NCI-H524 (cell line): ENCODE measurements at regions not wholly inside any gene's neighbourhood (a gene's known extent, or its start where the extent isn't known, plus 50 kb on each side); places are given as distances from the start of the nearest gene placed in this dataset.
"Not testable (repeated sequence)": the region's sequence is repeated elsewhere in the genome, so short reads cannot be mapped to it uniquely, and the experiment has no call there.

ENCODE experiments used
- DNase-seq, 2 experiments: peaks; one replicate each; lab custom pipeline; 2025; lab: John Stamatoyannopoulos, UW

DNA sequence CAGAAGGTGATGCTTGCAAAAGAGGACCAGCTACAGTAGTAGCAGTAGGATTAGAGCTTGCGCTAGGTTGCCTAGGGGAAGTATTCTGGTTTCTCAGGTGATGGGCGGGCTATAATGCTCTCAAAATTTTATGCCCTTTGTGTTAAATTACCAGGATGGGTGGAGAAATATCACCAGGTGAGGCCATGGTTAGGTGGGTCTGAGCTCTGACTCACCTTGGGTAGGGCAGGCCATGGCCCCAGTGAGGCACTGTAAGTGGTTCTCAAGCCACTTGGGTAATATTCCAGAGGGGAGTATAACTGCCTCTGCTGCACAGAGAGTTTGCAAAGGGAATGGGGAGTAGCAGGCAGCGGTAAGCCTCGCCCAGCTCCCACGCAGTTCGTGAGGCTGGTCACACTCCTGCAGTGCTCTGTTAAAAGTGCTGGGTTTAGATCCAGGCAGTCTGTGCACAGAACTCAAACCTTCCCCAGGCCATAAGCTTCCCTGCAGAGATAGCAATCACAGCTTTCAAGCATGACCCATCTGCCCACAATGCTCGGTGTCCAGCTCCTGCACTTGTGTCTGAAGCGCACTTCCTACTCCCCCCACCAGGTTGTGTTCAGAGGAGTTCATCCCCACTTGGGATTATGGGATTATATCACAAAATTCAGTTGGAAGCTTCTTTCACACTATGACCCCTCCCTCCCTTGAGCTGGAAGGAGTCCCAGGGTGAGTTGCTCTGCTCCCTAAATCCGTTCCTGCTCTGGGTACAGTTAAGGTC is 575.0 kb downstream of the CHSY3 start:
- peak; percentile 40 to 71 for DNase-seq

DNA sequence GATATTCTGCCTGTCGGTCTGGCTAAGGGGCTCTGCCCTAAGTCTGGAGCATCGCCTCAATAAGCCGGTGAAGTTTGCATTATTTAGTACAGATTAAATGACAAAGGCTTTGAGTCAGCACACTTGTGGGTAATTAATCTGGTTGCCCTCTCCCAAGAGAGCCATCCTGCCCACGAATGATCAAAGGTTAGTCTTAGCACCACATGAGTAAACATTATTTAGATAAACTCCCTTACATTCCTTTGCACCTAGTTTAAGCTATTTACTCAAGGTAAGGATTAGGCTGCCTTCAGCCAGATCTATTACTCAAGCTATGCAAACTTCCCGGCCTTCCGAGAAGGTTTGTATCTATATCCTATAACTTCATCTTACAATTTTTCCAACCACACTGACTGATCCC is 572.1 kb downstream of the CHSY3 start:
- no peak for DNase-seq

DNA sequence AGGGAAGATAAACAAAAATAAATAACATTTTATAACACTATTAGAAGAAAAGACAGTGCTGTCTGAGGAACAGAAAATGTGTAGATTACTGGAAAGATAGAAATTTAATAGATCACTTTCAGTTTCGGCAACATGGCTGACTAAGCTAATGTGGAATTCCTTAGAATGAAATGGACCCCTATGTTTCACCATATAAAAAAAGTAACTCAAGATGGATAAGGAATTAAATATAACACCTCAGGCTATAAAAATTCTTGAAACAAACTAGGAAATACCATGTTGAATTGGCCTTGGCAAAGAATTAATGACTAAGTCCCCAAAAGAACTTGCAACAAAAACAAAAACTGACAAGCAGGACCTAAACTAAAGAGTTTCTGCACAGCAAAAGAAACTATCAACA is 558.3 kb downstream of the CHSY3 start:
- DNase-seq: no peak

DNA sequence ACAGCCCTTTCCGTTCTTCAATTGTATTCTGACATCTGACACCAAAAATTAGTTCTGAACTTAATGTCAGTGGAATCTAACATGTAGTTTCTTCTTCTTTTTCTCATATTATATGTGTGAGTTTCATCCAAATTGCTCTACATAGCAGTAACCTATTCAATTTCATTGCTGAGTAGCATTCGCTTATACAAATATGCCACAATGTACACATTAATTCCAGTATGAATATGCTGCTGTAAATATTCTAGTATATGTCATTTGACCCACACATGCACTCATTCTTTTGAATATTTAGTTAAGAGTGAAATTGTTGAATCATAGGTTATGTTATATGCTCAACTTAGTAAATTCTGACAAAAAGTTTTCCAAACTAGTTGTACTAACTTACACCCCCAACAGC is 550.9 kb downstream of the CHSY3 start:
- no peak for DNase-seq

DNA sequence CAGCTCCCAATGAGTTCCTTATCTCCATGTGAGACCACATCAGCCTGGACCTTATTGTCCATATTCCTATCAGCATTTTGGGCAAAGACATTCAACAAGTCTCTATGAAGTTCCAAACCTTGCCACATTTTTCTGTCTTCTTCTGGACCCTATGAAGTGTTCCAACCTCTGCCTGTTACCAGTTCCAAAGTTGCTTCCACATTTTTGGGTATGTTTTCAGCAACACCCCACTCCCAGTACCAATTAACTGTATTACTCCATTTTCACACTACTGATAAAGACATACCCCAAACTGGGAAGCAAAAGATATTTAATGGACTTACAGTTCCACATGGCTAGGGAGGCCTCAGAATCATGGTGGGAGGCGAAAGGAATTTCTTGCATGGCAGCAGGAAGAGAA is 548.5 kb downstream of the CHSY3 start:
- no peak for DNase-seq

DNA sequence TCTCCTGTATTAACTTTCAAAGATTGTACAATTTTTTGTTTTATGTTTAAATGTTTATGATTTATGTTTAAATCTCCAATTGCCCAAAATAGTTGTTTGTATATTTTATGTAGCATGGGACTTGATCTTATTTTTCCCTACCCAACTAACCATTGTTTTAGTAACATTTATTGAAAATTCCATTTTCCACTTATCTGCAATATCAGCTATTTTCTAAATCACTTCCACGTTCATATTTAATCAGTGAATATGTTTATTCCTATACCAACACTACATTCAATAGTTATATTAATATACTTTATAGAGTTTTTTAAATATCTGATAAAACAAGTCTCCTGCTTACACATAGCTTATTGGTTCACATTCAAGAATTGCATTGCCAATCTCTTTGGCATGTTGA is 532.2 kb downstream of the CHSY3 start:
- DNase-seq: no peak

GRCh38 chr5:130427222-130427955 is 523.1 kb downstream of the CHSY3 start:
- no peak for DNase-seq

- DNase-seq: no peak
Measured at GRCh38 chr5:130425424-130425823, 521.2 kb downstream of the CHSY3 start.

- peak in 1 of 2 experiments; percentile 6 for DNase-seq
Measured at GRCh38 chr5:130424341-130424740, 520.1 kb downstream of the CHSY3 start.

- no peak for DNase-seq
Measured at GRCh38 chr5:130402906-130403305, 498.6 kb downstream of the CHSY3 start.

DNA sequence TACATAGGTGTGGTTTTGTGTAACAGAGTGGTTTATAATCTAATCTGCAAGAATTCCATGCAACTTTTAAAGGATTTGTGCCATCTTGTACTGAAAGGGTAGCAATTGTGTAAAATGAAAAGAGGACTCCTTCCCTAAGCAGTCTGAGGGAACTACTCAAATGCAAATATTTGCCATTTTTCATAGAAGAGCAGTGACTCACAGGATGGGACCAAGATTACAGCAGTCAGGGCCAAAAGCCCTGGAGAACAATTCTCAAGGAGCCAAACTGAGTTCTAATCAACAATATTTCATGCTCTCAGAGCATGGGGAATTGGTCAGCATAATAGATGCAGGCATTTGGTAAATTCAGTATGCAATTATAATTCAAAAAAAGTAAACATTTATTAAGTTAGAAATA is 495.8 kb downstream of the CHSY3 start:
- DNase-seq: no peak

DNA sequence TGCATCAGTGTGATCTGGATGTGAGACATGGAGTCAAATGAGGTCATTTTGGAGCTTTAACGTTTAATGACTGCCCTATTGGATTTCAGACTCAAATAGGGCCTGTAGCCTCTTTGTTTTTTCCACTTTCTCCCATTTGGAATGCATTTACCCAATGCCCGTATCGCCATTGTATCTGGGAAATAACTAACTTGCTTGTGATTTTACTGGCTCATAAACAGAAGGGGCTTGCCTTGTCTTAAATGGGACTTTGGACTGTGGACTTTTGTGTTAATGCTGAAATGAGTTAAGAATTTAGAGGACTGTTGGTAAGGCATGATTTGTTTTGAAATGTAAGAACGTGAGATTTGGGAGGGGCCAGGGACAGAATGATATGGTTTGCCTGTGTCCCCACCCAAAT is 494.6 kb downstream of the CHSY3 start:
- DNase-seq: no peak

- DNase-seq: not testable (repeated sequence)
Measured at GRCh38 chr5:130397727-130398126, 493.5 kb downstream of the CHSY3 start.

GRCh38 chr5:130397132-130397531 is 492.9 kb downstream of the CHSY3 start:
- no peak for DNase-seq

DNA sequence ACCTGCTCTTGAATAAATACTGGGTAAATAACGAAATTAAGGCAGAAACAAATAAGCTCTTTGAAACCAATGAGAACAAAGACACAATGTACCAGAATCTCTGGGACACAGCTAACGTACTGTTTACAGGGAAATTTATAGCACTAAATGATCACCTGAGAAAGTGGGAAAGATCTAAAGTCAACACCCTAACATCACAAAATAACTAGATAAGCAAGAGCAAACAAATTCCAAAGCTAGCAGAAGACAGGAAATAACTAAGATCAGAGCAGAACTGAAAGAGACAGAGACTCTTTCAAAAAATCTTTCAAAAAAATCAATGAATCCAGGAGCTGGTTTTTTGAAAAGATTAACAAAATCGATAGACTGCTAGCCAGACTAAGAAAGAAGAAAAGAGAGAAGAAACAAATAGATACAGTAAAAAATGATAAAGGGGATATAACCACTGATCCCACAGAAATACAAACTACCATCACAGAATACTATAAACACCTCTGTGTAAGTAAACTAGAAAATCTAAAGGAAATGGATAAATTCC is 487.5 kb downstream of the CHSY3 start:
- DNase-seq: not testable (repeated sequence)

- DNase-seq: no peak
Measured at GRCh38 chr5:130386155-130386554, 481.9 kb downstream of the CHSY3 start.

DNA sequence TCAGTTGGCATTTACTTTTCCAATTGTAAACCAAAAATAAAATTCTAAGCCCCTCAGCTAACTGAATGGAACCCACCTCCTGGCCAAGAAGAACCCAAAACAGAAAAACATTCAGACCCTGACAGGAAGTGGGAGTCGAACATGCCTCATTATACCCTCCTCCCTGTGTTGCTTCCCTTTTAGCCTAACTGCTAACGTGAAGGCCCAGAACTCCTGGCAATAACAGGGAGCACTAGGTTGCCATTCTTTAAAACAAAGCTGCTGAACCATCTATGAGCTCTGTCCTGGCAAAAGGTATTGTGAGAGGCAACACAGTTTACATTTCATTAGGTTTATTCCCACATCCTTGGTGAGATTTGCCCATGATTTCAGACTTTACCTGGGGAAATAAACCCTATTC is 481.4 kb downstream of the CHSY3 start:
- no peak for DNase-seq

DNA sequence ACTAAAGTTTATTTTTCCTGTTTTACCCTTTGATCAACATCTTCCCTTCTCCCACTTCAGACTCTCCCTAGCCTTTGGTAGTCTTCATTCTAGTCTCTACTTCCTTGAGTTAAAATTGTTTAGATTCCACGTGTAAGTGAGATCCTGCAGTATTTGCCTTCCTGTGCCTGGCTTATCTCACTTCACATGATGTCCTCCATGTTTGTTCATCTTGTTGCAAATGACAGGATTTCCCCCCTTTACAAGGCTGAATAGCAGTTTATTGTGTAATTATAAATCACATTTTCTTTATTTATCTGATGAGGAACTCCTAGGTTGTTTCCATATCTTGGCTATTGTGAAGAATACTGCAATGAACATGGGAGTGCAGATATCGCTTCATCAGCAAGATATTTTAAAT is 461.7 kb downstream of the CHSY3 start:
- DNase-seq: no peak

- DNase-seq: no peak
Measured at GRCh38 chr5:130350131-130350530, 445.9 kb downstream of the CHSY3 start.

DNA sequence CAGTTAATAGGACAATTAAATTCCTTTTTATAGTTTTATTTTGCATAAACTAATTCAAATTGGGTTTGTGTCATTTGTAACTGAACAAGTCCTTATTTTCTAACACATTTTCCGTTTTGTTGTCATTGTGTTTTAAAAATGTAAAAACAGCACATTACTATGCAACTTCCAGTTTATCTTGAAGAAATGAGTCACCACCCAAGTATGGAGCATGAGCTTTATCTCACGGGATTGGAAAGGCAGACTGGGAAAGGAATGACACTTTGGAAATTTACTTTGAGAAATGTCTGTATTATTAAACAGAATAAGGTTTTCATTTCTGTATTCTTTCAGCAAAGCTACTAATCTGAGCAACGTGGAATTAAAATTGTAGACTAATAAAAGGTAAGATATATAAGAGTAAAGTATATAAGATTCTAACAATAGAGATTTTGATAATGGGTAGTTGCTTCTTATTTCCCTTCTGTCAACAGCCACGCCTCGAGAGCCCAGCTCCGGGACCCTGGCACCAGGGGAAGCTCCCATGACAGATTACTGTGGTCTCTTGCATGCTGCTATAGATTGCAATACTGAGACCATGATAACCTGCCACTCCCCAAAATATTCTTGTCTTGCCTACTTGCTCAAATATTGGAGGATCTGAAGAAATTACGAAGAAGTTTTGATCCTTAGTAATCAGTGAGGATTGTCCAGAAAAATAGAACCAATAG is 433.1 kb downstream of the CHSY3 start:
- no peak for DNase-seq

DNA sequence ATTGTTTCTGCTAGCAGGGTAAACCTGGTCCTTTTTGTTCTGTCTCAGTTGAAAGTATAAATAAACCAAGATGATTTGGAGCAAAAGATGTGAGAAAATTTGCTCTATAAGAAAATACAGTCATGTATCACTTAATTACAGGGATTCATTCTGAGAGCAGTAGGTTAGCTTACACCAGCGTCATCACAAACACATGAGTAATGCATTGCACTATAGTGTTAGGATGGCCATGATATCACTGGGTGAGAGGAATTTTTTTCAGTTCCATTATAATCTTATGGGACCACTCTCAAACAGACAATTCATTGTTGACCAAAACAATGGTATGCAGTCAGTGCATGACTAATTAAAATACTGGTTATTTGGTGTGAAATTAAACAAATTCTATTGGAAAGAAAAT is 430.9 kb downstream of the CHSY3 start:
- DNase-seq: no peak

DNA sequence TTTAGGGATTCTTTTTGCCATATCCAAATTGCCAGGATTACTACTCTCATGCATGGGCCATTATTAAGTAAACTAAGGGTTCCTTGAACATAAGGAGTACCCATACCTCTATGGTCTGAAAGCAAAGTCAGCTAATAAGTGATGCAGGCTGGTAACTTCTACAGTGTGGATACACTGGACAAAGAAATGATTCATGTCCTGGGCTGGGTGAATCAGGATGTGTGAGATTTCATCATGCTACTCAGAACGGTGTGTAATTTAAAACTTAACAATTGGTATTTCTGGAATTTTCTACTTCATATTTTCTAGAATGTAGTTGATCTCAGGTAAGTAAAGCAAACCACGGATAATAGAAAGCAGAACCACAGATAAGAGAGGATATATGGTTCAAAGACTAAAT is 428.8 kb downstream of the CHSY3 start:
- no peak for DNase-seq

- DNase-seq: no peak
Measured at GRCh38 chr5:130331332-130331731, 427.1 kb downstream of the CHSY3 start.
